CD4-positive, alpha-beta T cell treated with Interleukin-2 at 100 ng/mL for 4 hours (primary cell): ENCODE measurements at regions not wholly inside any gene's neighbourhood (a gene's known extent, or its start where the extent isn't known, plus 50 kb on each side); places are given as distances from the start of the nearest gene placed in this dataset.
A peak's percentile ranks its signal among the peaks of the same experiment; 100 is the strongest.

Experiments
- DNase-seq: peaks from one replicate; pipeline ENCODE4 v3.0.0-alpha.2; 2020; ENCODE audit warnings: low spot score

DNA sequence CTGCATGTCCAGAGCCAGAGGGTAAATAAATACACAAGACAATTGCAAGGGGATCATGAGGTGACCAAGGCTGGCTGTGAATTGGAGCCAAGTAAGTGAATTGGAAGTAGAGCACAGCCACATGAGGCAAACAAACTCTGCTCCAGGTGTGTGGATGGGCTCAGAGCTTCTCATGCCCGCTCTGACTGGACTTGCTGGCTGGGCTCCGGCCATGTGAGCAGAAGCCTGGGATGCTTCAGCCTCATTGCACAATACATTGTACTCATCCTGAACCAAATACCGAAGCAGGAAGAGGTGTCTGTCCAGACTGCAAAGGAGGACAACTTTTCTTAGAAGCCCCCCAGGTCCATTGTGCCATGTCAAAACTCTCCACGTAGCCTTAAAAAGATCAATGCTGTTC lies 193.0 kb downstream of the TTC8 start:
- DNase-seq, result no peak

DNA sequence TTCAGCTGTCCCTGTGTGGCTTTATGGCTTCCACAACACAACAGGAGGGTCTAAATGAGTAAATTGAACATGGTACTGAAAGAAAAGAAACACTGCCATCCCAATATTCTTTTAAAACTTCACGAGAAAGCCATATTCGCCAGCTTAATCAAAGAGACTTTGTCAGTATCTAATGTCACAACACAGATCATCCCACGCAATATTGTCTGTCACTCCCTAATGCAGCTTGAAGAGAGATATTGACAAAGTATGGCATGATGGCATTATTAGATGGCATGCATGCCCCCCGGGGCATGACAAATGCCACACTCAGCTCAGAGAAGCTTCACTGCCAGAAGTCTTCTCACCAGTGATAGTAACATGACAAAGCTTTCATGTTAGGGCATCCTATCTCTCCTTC lies 197.8 kb downstream of the TTC8 start:
- DNase-seq, result no peak

- no peak for DNase-seq
These were observed 200.2 kb downstream of the TTC8 start for GRCh38 chr14:89024691-89025090.

DNA sequence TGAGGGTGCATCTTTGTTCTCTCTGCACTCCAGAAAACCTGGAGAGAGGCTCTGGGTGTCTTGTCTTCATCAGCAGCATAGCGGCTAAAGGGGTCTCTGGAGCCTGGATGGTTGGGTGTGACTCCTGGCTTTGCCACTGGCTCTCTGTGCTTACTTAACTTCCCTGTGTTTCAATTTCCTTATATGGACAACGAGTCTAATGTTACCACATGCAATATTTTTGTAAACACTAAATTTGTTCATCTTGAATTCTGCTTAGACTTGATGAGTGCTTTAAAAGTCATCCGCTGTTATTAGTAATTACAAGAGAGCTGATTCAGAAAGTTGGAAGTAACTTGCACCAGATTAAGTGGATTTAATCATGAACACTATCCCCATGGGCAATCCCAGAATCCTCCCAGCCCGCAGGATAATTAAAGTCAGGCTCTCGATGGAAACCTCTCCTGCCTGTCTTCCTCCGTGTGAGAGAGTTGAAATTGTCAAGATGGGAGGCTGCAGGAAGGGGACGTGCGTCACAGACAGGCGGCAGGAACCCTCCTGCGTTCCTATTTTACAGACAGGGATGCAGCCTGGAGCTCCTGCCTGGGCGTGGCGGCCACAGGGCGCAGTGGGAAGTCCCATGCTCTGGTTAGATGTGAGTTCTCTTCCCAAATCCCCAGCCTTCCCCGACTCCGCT lies 201.2 kb downstream of the TTC8 start:
- DNase-seq, result no peak

DNA sequence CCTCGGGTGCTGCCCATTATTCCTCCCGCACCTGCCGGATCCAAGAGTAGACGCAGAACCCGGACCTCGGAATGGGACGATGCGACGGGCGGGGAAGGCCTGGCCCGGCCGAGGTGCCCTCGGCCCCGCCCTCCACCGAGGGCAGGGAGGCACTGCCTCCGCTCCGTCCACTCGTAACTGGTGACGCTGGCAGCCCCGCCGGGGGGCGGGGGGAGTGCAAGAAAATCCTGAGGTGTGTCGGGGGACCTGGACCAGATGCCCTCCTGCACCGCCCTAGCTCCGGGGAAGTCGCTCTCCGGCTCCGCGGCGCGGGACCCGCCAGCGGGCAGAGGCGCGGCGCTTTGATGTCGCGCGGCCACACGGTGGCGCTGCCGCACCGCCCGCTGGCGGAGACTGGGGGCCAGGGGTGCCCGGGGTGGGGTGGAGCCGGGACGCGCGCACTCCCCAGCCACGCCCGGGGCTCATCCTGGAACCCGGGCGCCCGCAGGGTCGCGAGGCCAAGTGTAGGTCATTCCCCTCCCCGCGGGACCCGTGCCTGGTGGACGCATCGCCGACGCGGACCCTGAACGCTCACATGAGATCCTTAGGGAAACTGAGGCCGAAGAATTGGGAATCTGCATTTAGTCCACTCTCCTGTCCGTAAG lies 202.8 kb downstream of the TTC8 start:
- peak; percentile 49 for DNase-seq

GRCh38 chr14:89028462-89029134 lies 204.1 kb downstream of the TTC8 start:
- no peak for DNase-seq

DNA sequence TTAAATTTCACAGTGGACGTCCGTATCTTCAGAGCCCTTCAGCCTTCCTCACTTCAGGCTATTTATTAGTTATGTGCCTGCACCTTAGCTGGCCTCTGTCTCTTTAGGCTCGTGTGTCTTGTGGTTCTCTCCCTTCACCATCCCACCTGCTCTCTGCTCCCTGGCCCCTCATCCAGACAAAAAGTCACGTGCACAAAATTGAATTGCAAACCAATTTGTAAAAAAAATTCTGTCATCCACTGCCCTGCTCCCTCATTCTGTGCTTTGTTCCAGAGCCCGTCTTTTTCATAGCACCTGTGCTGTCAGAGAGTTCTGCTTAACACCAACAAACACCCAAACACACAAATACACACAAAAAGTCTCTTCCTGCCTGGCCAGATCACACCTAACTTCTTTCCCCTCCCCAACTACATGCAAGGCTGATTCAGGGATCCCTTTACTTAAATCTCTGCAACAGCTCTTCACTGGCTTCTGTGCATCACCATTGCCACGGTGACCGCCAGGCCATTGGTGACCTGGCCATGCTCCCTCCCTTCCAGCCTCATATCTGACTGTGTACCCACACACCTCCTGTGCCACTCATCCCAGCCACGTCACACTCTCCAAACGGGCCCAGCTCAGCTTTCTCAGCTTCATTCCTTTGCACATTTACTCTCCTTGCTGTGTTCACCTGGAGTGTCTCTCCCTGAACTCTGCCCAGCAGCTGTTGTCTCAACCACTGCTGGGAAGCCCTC lies 205.7 kb downstream of the TTC8 start:
- no peak for DNase-seq

GRCh38 chr14:89030921-89031320 lies 206.5 kb downstream of the TTC8 start:
- no peak for DNase-seq

DNA sequence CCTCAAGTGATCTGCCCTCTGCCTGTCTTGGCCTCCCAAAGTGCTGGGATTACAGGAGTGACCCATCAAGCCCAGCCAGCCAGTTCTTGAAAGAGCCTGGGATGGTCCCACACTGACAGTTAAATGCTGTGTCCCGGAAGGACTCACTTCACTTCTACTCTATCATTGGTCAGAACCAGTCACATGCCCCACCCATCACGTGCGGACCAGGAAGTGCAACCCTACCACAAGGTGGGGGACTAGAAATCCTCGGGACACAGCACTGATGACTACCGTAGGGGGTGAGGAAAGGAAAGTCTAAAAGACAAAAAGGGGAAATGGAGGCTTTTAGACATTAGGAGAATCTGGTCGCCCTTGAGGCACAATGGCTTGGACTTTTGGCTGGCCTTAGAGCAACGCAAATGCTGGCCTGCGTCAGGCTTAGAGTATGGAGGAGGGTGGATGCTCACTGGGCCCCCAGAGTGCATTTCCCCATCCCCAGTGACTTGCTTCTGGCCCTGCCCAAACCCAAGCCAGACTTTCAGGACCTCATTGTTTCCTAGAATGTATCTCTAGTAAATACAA lies 207.7 kb downstream of the TTC8 start:
- DNase-seq, result no peak

- DNase-seq, result no peak
These were observed 209.3 kb downstream of the TTC8 start for GRCh38 chr14:89033756-89034155.

DNA sequence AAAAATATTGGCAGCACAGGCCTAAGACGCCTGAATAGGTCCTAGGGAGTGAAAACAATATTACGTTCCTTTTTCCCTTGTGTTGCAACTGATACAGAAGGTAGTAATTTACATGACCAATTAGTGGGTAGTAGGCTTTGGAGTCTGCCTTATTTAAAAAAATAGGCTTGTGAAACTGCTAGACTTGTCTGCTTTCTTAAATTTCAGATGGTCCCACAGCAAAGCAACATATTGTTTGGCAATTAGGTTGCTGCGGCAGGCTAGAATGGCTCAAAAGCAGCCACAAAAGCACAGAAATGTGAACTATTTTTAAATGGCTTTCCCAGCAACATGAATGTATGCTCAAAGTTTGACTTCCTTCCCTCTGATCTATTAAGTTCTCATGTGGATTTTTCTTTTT lies 211.9 kb downstream of the TTC8 start:
- no peak for DNase-seq

DNA sequence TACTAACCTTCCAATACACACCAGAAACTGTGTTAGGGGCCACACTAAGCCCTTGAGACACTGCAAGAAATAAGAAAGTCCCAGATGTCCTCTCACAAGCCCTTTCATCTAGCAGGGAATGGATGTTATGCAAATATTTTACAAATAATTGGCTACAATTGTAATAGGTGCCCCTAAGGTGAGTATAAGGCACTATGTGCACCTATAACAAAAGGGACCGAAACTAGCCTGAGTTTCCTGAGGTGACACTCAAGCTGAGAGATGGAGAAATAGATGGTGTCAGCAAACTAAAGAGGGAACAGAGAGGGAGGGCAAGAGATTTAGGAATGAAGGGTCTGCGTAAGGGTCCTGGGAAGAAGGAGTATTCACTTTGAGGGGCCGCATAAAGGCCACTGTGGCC lies 212.6 kb downstream of the TTC8 start:
- no peak for DNase-seq

- no peak for DNase-seq
These were observed 215.6 kb downstream of the TTC8 start for GRCh38 chr14:89040080-89040459.

GRCh38 chr14:89040460-89041256 lies 216.2 kb downstream of the TTC8 start:
- DNase-seq, result peak; percentile 71

GRCh38 chr14:89041257-89041582 lies 216.8 kb downstream of the TTC8 start:
- no peak for DNase-seq

DNA sequence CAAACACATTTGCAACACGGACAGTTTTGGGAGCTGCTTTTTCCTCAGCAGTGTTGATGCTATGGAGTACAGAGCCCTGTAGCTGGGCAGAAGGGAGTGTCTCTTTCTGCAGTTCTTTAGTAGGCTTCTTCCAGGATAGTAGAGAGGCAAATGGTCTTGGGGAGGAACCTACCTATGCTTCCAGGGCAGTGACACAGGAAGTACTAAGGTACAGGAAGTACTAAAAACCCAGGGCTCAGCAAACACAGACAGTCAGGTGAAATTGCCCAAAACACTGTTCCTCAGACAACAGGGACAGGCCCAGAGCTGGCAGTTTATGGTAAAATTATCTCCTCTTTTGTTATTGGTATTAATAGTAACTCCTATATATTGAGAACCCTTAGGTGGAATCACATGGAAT lies 217.6 kb downstream of the TTC8 start:
- no peak for DNase-seq

DNA sequence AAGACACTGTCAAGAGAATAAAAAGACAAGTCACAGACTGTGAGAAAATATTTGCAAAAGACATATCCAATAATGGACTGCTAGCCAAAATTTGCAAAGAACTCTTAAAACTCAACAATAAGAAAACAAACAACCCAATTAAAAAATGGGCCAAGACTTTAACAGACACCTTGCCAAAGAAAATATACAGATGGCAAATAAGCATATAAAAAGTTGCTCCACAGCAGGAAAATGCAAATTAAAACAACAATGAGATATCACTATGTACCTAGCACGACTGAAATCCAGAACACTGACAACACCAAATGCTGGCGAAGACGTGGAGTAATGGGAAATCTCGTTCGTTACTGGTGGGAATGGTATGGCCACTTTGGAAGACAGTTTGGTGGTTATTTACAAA lies 228.9 kb downstream of the TTC8 start:
- no peak for DNase-seq

DNA sequence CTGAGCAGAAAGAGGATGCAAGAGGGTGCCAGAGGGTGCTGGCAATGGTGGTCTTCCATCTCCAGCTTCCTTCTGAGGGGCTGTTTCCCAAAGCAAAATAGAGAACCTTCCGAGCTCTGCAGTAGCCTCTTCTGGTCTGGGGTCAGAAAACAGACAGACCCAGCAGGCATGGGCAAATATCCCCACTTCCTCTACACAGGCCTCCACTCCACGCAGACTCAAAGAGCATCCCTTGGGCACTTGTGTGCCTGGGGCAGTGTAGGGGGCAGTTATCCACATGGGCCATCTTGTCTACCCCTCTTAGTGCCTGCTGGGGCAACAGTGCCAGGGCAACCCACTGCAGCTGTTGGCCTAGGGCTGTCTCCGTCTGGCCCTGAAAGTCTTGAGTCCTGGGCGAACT lies 231.9 kb downstream of the TTC8 start:
- no peak for DNase-seq

- no peak for DNase-seq
These were observed 234.2 kb downstream of the TTC8 start for GRCh38 chr14:89058697-89059096.

- no peak for DNase-seq
These were observed 235.7 kb downstream of the TTC8 start for GRCh38 chr14:89060191-89060590.

- no peak for DNase-seq
These were observed 237.2 kb downstream of the TTC8 start for GRCh38 chr14:89061696-89062095.

- no peak for DNase-seq
These were observed 241.4 kb downstream of the TTC8 start for GRCh38 chr14:89065879-89066278.
